ENCODE measurements at regions not wholly inside any gene's neighbourhood (a gene's known extent, or its start where the extent isn't known, plus 50 kb on each side); places are given as distances from the start of the nearest gene placed in this dataset.
"Not testable (repeated sequence)": the region's sequence is repeated elsewhere in the genome, so short reads cannot be mapped to it uniquely, and the experiment has no call there.

- TF ChIP-seq, protein P1, sequence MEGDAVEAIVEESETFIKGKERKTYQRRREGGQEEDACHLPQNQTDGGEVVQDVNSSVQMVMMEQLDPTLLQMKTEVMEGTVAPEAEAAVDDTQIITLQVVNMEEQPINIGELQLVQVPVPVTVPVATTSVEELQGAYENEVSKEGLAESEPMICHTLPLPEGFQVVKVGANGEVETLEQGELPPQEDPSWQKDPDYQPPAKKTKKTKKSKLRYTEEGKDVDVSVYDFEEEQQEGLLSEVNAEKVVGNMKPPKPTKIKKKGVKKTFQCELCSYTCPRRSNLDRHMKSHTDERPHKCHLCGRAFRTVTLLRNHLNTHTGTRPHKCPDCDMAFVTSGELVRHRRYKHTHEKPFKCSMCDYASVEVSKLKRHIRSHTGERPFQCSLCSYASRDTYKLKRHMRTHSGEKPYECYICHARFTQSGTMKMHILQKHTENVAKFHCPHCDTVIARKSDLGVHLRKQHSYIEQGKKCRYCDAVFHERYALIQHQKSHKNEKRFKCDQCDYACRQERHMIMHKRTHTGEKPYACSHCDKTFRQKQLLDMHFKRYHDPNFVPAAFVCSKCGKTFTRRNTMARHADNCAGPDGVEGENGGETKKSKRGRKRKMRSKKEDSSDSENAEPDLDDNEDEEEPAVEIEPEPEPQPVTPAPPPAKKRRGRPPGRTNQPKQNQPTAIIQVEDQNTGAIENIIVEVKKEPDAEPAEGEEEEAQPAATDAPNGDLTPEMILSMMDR (IDR thresholded peaks at IDR 0.05): peak; percentile 45
- no peak for TF ChIP-seq ZFX (IDR thresholded peaks at IDR 0.05; ENCODE audit: borderline replicate concordance)
- H3K27ac ChIP-seq: no peak overlapping the region
These were observed 1602.4 kb downstream of the STIM2 start for GRCh38 chr4:28462766-28463700.

DNA sequence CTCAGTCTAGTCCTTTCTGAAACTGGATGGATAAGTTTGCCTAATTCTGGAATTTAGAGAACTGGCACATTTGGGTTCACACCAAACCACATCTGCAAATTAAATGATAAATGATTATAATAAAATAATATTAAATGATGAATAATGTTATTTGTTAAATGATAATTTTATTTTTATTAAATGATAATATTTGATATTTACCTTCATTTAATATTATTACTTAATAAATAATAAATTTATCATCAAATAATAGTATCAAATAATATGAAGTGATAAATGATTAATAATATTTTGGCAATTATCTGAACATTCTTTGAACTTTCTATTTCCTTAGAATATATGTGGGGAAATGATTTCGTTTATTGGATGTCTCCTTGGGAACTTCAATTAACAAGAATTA, 1604.2 kb downstream of the STIM2 start:
- TF ChIP-seq, protein P1 (IDR thresholded peaks at IDR 0.05): no peak
- no peak for TF ChIP-seq ZFX (IDR thresholded peaks at IDR 0.05; ENCODE audit: borderline replicate concordance)
- H3K27ac ChIP-seq: no peak overlapping the region

DNA sequence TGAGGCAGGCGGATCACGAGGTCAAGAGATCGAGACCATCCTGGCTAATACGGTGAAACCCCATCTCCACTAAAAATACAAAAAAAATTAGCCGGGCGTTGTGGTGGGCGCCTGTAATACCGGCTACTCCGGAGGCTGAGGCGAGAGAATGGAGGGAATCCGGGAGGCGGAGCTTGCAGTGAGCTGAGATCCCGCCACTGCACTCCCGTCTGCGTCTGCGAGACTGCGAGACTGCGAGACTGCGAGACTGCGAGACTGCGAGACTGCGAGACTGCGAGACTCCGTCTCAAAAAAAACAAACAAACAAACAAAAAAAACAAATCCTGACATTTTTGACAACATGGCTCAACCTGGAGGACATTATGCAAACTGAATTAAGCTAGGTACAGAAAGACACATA, 1606.2 kb downstream of the STIM2 start:
- H3K27ac ChIP-seq: not testable (repeated sequence)

DNA sequence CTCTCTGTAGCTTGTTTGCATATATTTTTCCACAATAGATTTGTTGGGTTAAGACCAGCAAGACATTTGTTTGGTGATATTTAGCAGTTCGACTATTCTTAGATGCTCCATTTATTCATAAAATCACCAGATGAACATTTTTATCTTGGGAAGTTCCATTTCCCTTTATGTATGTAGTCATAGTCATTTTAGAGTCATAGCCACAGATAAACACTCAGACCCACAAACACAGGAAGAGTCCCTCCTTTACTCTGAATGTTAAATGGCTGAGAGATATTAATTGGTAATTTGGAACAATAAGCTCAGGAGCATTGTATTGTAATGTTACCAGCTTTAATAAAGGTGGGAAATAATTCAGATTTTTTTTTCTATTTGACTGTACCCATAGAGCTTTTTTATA, 1608.7 kb downstream of the STIM2 start:
- TF ChIP-seq, protein P1 (IDR thresholded peaks at IDR 0.05): no peak
- TF ChIP-seq ZFX (IDR thresholded peaks at IDR 0.05; ENCODE audit: borderline replicate concordance): no peak
- H3K27ac ChIP-seq: no peak overlapping the region

DNA sequence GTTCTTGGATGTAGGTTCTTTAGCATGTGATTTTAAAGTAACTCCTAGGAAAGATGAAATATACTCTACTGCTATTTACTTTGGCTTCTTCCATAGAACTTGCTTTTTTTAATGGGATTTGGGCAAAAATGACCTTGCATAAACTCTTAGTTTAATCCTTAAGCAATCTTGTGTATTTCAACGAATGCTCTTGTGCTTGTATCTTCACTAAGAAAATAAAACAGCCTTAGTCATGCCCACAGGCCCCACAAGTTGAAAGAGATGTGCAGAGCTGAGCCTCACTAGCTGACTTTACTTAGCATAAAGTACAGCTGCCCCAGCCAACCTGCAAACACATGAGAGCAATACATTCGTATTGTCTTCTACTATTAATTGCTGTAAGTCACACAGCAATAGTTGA, 1609.2 kb downstream of the STIM2 start:
- no peak overlapping the region for H3K27ac ChIP-seq
- no peak for TF ChIP-seq ZFX (IDR thresholded peaks at IDR 0.05; ENCODE audit: borderline replicate concordance)
- TF ChIP-seq, protein P1 (IDR thresholded peaks at IDR 0.05): no peak

GRCh38 chr4:28475381-28475780, 1614.7 kb downstream of the STIM2 start:
- H3K27ac ChIP-seq: no peak overlapping the region
- TF ChIP-seq, protein P1 (IDR thresholded peaks at IDR 0.05): no peak
- TF ChIP-seq ZFX (IDR thresholded peaks at IDR 0.05; ENCODE audit: borderline replicate concordance): no peak

- no peak overlapping the region for H3K27ac ChIP-seq
- TF ChIP-seq ZFX (IDR thresholded peaks at IDR 0.05; ENCODE audit: borderline replicate concordance): no peak
- TF ChIP-seq, protein P1 (IDR thresholded peaks at IDR 0.05): no peak
These were observed 1619.0 kb downstream of the STIM2 start for GRCh38 chr4:28479666-28480065.
